ENCODE measurements at regions not wholly inside any gene's neighbourhood (a gene's known extent, or its start where the extent isn't known, plus 50 kb on each side); places are given as distances from the start of the nearest gene placed in this dataset.

GRCh38 chr2:22904126-22904684, 480.8 kb upstream of the KLHL29 start:
- TF ChIP-seq POLR2AphosphoS5 (IDR thresholded peaks at IDR 0.05; ENCODE audit: borderline replicate concordance, low read depth, low read length) (no peak), EZH2 (IDR thresholded peaks at IDR 0.05) (no peak), FOXP2 (optimal IDR thresholded peaks at IDR 0.05; ENCODE audit: control extremely low read depth, extremely low read length, insufficient read depth) (no peak)

Data from SK-N-MC (cell line).